B cell (primary cell): ENCODE measurements at regions not wholly inside any gene's neighbourhood (a gene's known extent, or its start where the extent isn't known, plus 50 kb on each side); places are given as distances from the start of the nearest gene placed in this dataset.

Source experiments
- ATAC-seq: fragments of 200-7000 bp; cut with Tn5 transposase; one replicate; pipeline ENCODE4 v1.10.0; 2021; ENCODE audit warnings: low read depth, mild to moderate bottlenecking, moderate number of reproducible peaks, moderate library complexity
- CTCF ChIA-PET: fragments of 350-600 bp; sonication (Branson Sonifier 250); formaldehyde crosslinking; loops from one replicate; lab custom pipeline; 2021; ENCODE audit warnings: antibody characterized with exemption, inconsistent platforms; lab: Charles Lee
- POLR2A ChIA-PET: fragments of 350-600 bp; sonication (Branson Sonifier 250); formaldehyde crosslinking; loops from one replicate; lab custom pipeline; 2021; ENCODE audit warnings: antibody characterized with exemption; lab: Charles Lee
- DNase-seq: peaks from one replicate; pipeline ENCODE4 v3.0.0; 2013
- H2AFZ ChIP-seq: 2 replicates; pipeline ENCODE4 v1.6.1; 2012; ENCODE audit warnings: mild to moderate bottlenecking, low read depth, low read length; ENCODE audit not compliant: insufficient read depth, poor library complexity, severe bottlenecking
- H3K27ac ChIP-seq, 2 donors: 1 replicate in 1 of 2; 2 replicates in 1 of 2; pipeline ENCODE4 v1.5.1; 2012 to 2013; ENCODE audit warnings: low read length in 2 of 2, mild to moderate bottlenecking in 2 of 2, moderate library complexity in 1 of 2
- H3K27me3 ChIP-seq, 4 experiments: fragments of 200-600 bp in 1 of 4; sonication (generic) in 1 of 4; replicated peaks in 1 of 4; 1 replicate in 2 of 4; 2 replicates in 2 of 4; pipeline versions ENCODE4 v1.6.1 to v1.7.0; 2013 to 2016; ENCODE audit warnings: low read length in 3 of 4, mild to moderate bottlenecking in 2 of 4, mixed read lengths in 1 of 4, moderate library complexity in 1 of 4; ENCODE audit not compliant: insufficient read depth in 4 of 4, control insufficient read depth in 3 of 4; ENCODE audit errors: control extremely low read depth in 1 of 4
- H3K36me3 ChIP-seq, 2 experiments: replicated peaks in 1 of 2; 1 replicate in 1 of 2; 2 replicates in 1 of 2; pipeline versions ENCODE4 v1.6.1 to v1.7.1; 2013; ENCODE audit warnings: low read length in 1 of 2; ENCODE audit not compliant: insufficient read depth in 2 of 2, control insufficient read depth in 1 of 2; ENCODE audit errors: control extremely low read depth in 1 of 2, extremely low read depth in 1 of 2
- H3K4me1 ChIP-seq, 2 donors: fragments of 200-600 bp in 1 of 2; sonication (generic) in 1 of 2; 1 replicate in 1 of 2; 2 replicates in 1 of 2; pipeline versions ENCODE4 v1.5.1 to v1.6.1; 2013 to 2017; ENCODE audit warnings: low read length in 2 of 2; ENCODE audit not compliant: control insufficient read depth in 2 of 2, insufficient read depth in 2 of 2
- H3K4me2 ChIP-seq: replicated peaks from 2 replicates; pipeline ENCODE3; 2012; ENCODE audit warnings: mild to moderate bottlenecking, low read depth, low read length; ENCODE audit not compliant: poor library complexity, severe bottlenecking
- H3K4me3 ChIP-seq, 5 experiments: fragments of 200-600 bp in 1 of 5; sonication (generic) in 1 of 5; 1 replicate in 3 of 5; 2 replicates in 2 of 5; pipeline versions ENCODE4 v1.5.1 to v1.7.0; 2011 to 2016; ENCODE audit warnings: low read length in 4 of 5, mild to moderate bottlenecking in 4 of 5, low read depth in 2 of 5, control low read depth in 1 of 5, moderate library complexity in 1 of 5; ENCODE audit not compliant: insufficient read depth in 1 of 5; ENCODE audit errors: control extremely low read depth in 1 of 5, extremely low read depth in 1 of 5
- H3K79me2 ChIP-seq: fragments of 200-600 bp; sonication (generic); one replicate; pipeline ENCODE4 v1.6.0; 2016; ENCODE audit warnings: low read length; ENCODE audit not compliant: control insufficient read depth, insufficient read depth
- H3K9ac ChIP-seq: fragments of 200-600 bp; sonication (generic); 2 replicates; pipeline ENCODE4 v1.6.1; 2017; ENCODE audit warnings: mild to moderate bottlenecking, low read length, moderate library complexity
- H3K9me3 ChIP-seq, 3 donors: one replicate each; pipeline versions ENCODE4 v1.6.1 to v1.7.1; 2013; ENCODE audit warnings: low read length in 2 of 3; ENCODE audit not compliant: control insufficient read depth in 2 of 3, insufficient read depth in 1 of 3; ENCODE audit errors: control extremely low read depth in 1 of 3
- H4K20me1 ChIP-seq: 2 replicates; pipeline ENCODE4 v1.6.0; 2012; ENCODE audit warnings: mild to moderate bottlenecking, low read length; ENCODE audit not compliant: insufficient read depth, control insufficient read depth, poor library complexity, severe bottlenecking
- H3K27ac Mint-ChIP-seq: one replicate; pipeline ENCODE4 v1.8.0; 2021; ENCODE audit warnings: mixed read lengths
- H3K27me3 Mint-ChIP-seq: one replicate; pipeline ENCODE4 v1.8.0; 2021; ENCODE audit warnings: mixed read lengths
- H3K4me1 Mint-ChIP-seq: one replicate; pipeline ENCODE4 v1.8.0; 2021; ENCODE audit warnings: mixed read lengths
- H3K4me3 Mint-ChIP-seq: one replicate; pipeline ENCODE4 v1.8.0; 2021; ENCODE audit warnings: mixed read lengths
- H3K9me3 Mint-ChIP-seq: one replicate; pipeline ENCODE4 v1.8.0; 2022; ENCODE audit warnings: mixed read lengths; ENCODE audit not compliant: insufficient read depth
- EZH2 ChIP-seq: IDR thresholded peaks from 2 replicates; pipeline ENCODE4 v1.6.1; 2012; ENCODE audit warnings: borderline replicate concordance, low read depth, mild to moderate bottlenecking, moderate library complexity, low read length; ENCODE audit not compliant: insufficient read depth, poor library complexity, severe bottlenecking
- WGBS: methylation state at CpG from one replicate; pipeline ENCODE4 v1.1.5; 2013; ENCODE audit warnings: missing lambda C conversion rate; ENCODE audit not compliant: insufficient coverage; 5-methylcytosine and 5-hydroxymethylcytosine counted together
- intact Hi-C: fragments of 100-400 bp; cut with micrococcal nuclease; formaldehyde crosslinking; loops from one replicate; pipeline ENCODE4 v1.10.0; 2022
- TF ChIP-seq, protein P1 (sequence below): fragments of 200-600 bp; IDR thresholded peaks from one replicate; pipeline ENCODE4 v1.8.0; 2022; ENCODE audit warnings: antibody characterized with exemption, mild to moderate bottlenecking

DNA sequence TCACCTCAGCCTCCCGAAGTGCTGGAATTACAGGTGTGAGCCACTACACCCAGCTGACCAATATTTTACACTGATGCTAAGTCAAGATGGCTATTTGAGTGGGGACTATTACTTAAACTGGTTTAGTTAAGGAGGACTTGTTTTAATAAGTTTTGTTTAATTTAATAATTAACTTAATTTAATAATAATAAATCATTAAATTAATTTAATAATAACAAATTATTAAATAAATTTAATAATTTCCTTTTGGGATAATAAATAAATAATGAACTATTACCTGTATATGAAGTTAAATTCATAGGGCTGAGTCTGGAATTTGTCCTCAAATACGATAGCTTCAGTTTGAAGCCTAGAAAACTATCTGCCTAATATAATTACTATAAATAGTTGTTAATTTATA, 665.1 kb upstream of the COX7C start:
- ATAC-seq = no peak
- Mint-ChIP-seq H3K9me3 (peaks cover 4% of the 10 kb centered on the region), H3K4me1 (no peaks in the 10 kb centered on the region), H3K4me3 (no peak overlapping the region), H3K27me3 (no peaks in the 10 kb centered on the region), H3K27ac (no peak overlapping the region)
- intact Hi-C loops = no loop called here
- TF ChIP-seq, protein P1, sequence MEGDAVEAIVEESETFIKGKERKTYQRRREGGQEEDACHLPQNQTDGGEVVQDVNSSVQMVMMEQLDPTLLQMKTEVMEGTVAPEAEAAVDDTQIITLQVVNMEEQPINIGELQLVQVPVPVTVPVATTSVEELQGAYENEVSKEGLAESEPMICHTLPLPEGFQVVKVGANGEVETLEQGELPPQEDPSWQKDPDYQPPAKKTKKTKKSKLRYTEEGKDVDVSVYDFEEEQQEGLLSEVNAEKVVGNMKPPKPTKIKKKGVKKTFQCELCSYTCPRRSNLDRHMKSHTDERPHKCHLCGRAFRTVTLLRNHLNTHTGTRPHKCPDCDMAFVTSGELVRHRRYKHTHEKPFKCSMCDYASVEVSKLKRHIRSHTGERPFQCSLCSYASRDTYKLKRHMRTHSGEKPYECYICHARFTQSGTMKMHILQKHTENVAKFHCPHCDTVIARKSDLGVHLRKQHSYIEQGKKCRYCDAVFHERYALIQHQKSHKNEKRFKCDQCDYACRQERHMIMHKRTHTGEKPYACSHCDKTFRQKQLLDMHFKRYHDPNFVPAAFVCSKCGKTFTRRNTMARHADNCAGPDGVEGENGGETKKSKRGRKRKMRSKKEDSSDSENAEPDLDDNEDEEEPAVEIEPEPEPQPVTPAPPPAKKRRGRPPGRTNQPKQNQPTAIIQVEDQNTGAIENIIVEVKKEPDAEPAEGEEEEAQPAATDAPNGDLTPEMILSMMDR = no peak
- no peak for TF ChIP-seq EZH2
- H3K9me3 ChIP-seq = peaks cover 0 to 7% (median 0%) of the 10 kb centered on the region in 3 donors
- POLR2A ChIA-PET = no interaction called here
- no peaks in the 10 kb centered on the region for H3K4me1 ChIP-seq
- H3K27me3 ChIP-seq = no peaks in the 10 kb centered on the region
- WGBS = no CpG with 5 or more reads among the region's 2 CpGs
- no peak overlapping the region for H3K4me3 ChIP-seq
- H4K20me1 ChIP-seq = no peaks in the 10 kb centered on the region
- no peaks in the 10 kb centered on the region for H3K79me2 ChIP-seq
- no peak overlapping the region for H3K4me2 ChIP-seq
- no peaks in the 10 kb centered on the region for H3K36me3 ChIP-seq
- no peak overlapping the region for H2AFZ ChIP-seq
- CTCF ChIA-PET = no interaction called here
- H3K27ac ChIP-seq = no peak overlapping the region
- DNase-seq = no peak
- H3K9ac ChIP-seq = no peak overlapping the region

DNA sequence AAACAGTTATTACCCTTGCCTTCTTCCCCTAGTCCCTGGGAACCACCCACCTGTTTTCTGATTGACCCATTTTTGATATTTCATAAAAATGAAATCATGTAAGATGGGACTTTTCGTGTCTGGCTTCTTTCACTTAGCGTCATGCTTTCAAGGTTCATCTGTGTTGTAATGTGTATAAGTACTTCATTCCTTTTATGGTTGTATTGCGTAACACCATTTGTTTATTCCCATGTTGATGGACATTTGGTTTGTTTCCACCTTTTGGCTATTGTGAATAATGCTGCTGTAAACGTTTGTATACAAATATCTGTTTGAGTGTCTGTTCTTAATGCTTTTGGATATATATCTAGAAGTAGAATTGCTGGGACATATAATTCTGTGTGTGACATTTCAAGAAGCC, 650.1 kb upstream of the COX7C start:
- H3K4me1 Mint-ChIP-seq = no peaks in the 10 kb centered on the region
- Histone ChIP-seq H3K36me3 (no peaks in the 10 kb centered on the region), H3K9me3 (no peaks in the 10 kb centered on the region), H3K4me1 (no peaks in the 10 kb centered on the region), H3K27ac (no peak overlapping the region), H4K20me1 (no peaks in the 10 kb centered on the region), H3K4me2 (no peak overlapping the region), H3K9ac (no peak overlapping the region), H3K79me2 (no peaks in the 10 kb centered on the region), H3K4me3 (no peak overlapping the region), H3K27me3 (no peaks in the 10 kb centered on the region), H2AFZ (no peak overlapping the region)
- ChIA-PET CTCF (no interaction called here), POLR2A (no interaction called here)
- TF ChIP-seq, protein P1 = no peak
- TF ChIP-seq EZH2 = no peak
- no peaks in the 10 kb centered on the region for H3K27me3 Mint-ChIP-seq
- no peak overlapping the region for H3K27ac Mint-ChIP-seq
- ATAC-seq (no peak), DNase-seq (no peak)
- H3K9me3 Mint-ChIP-seq = peaks cover 3% of the 10 kb centered on the region
- WGBS = 40% methylated on average over 1 of the region's 4 CpGs
- H3K4me3 Mint-ChIP-seq = no peak overlapping the region
- intact Hi-C loops = no loop called here
